ENCODE measurements at regions not wholly inside any gene's neighbourhood (a gene's known extent, or its start where the extent isn't known, plus 50 kb on each side); places are given as distances from the start of the nearest gene placed in this dataset.

DNA sequence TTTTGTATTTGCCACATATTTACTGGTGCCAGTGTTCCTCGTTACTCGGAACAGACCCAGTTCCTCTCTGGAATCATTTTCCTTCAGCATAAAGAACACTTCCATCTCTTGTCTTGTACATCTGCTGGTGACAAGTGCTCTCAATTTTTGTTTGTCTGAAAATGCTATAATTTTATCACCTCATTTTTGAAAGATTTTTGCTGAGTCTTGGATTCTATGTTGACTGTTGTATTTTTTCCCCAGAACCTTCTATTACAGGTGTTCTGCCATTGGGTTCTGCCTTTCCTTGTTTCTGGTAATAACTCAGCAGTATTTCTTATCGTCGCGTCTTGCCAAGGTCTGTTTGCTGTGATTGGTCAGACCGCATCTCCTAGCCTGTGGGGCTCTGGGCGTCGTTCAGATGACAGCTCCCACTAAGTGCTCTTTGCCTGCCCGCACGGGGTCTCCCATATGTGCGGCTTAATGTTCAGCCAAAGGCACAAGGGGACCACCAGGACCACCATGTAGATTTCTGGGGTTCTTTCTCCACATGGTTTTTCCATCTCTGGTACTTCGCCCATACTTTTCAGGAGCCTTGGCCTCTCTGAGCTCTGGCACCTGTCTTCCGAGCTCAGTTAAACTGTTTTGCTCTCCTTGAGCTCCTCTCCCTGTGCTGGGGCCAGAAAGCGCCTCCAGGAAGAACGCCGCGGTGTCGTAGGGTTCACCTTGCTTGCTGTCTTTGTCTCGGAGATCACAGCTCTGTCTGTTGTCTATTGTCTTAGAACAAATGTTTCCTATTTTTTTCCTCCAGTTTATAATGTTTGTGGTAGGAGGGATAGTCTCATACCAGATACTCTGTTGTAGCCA lies 80.0 kb downstream of the METRNL start:
- CTCF ChIA-PET = no interaction called here
- POLR2A ChIA-PET = no interaction called here
- Histone ChIP-seq H3K4me1 (ENCODE audit: control extremely low read depth in 1 of 4, control insufficient read depth in 4 of 4, insufficient read depth in 4 of 4, low read length in 3 of 4) (peaks cover 0 to 12% (median 4%) of the 10 kb centered on the region in 4 experiments), H3K27ac (ENCODE audit: insufficient read depth in 1 of 2, low read depth in 1 of 2, low read length in 2 of 2, poor library complexity in 1 of 2, severe bottlenecking in 2 of 2) (no peak overlapping the region), H3K4me3 (ENCODE audit: control insufficient read depth in 1 of 7, extremely low read depth in 1 of 7, insufficient read depth in 4 of 7, low read depth in 2 of 7, low read length in 6 of 7) (no peak overlapping the region), H3K27me3 (replicated peaks in 2 of 5; ENCODE audit: control insufficient read depth in 4 of 5, insufficient read depth in 5 of 5, low read length in 4 of 5) (peaks cover 0 to 2% (median 0%) of the 10 kb centered on the region in 5 experiments), H3K36me3 (ENCODE audit: control insufficient read depth in 4 of 4, insufficient read depth in 4 of 4, low read length in 3 of 4) (no peaks in the 10 kb centered on the region), H3K9me3 (ENCODE audit: control extremely low read depth in 1 of 5, control insufficient read depth in 4 of 5, insufficient read depth in 2 of 5, low read depth in 1 of 5, low read length in 4 of 5) (no peaks in the 10 kb centered on the region)
- DNase-seq = no peak
- over 99% methylated on average over 17 of the region's 19 CpGs for WGBS (ENCODE audit: insufficient coverage)

GRCh38 chr17:83160443-83161297 lies 81.3 kb downstream of the METRNL start:
- no peak overlapping the region for H3K4me3 ChIP-seq (ENCODE audit: control insufficient read depth in 1 of 7, extremely low read depth in 1 of 7, insufficient read depth in 4 of 7, low read depth in 2 of 7, low read length in 6 of 7)
- WGBS (ENCODE audit: insufficient coverage) = 93% methylated on average over 16 of the region's 19 CpGs
- peaks cover 0 to 4% (median 0%) of the 10 kb centered on the region in 5 experiments for H3K9me3 ChIP-seq (ENCODE audit: control extremely low read depth in 1 of 5, control insufficient read depth in 4 of 5, insufficient read depth in 2 of 5, low read depth in 1 of 5, low read length in 4 of 5)
- ChIA-PET POLR2A (no interaction called here), CTCF (interaction anchor here (0.7 to 1.1 kb wide), 2 partner anchors 15 to 35 kb away, joined by 3 read pairs; no protein-coding TSS in a partner anchor)
- H3K4me1 ChIP-seq (ENCODE audit: control extremely low read depth in 1 of 4, control insufficient read depth in 4 of 4, insufficient read depth in 4 of 4, low read length in 3 of 4) = peaks cover 0 to 4% (median under 1%) of the 10 kb centered on the region in 4 experiments
- peaks cover 0 to 2% (median 0%) of the 10 kb centered on the region in 5 experiments for H3K27me3 ChIP-seq (replicated peaks in 2 of 5; ENCODE audit: control insufficient read depth in 4 of 5, insufficient read depth in 5 of 5, low read length in 4 of 5)
- H3K36me3 ChIP-seq (ENCODE audit: control insufficient read depth in 4 of 4, insufficient read depth in 4 of 4, low read length in 3 of 4) = no peaks in the 10 kb centered on the region
- DNase-seq = no peak
- no peak overlapping the region for H3K27ac ChIP-seq (ENCODE audit: insufficient read depth in 1 of 2, low read depth in 1 of 2, low read length in 2 of 2, poor library complexity in 1 of 2, severe bottlenecking in 2 of 2)

DNA sequence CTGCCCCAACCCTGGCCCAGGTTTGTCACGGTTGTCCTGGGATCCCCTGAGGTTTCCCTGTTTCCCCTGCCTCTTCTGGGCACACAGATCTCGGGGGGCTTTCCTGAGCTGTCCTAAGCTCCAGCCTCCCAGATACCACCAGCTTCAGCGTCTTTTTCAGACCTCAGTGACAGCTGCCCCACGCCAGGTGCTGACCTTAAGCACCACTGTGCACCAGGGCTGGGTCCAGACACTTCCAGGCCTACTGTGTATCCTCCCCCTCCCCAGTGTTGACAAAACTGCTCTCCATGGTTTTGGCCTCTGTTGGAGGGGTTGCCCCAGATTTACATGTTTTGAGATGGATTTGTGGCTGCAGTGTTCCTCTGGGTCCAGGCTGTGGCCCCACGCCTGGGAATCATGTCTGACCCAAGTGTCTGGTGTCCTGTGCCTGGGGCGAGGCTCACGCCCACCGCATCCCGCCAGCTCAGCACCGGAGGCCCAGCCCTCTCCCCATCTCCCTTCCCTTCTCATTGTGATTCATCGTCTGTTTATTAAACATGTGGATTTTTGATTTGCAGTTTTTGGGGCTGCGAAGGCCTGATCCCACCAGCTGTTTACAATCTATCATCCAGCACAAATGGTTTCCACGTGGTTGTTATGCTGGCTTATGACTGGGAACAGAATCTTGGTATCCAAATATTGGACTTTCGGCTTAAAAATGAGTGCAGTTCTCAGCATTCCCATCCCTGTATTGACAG lies 82.1 kb downstream of the METRNL start:
- H3K36me3 ChIP-seq (ENCODE audit: control insufficient read depth in 4 of 4, insufficient read depth in 4 of 4, low read length in 3 of 4) = no peaks in the 10 kb centered on the region
- ChIA-PET CTCF (interaction anchor here (0.7 to 1.1 kb wide), 2 partner anchors 16 to 36 kb away, joined by 3 read pairs; no protein-coding TSS in a partner anchor), POLR2A (no interaction called here)
- no peak for DNase-seq
- no peak overlapping the region for H3K4me3 ChIP-seq (ENCODE audit: control insufficient read depth in 1 of 7, extremely low read depth in 1 of 7, insufficient read depth in 4 of 7, low read depth in 2 of 7, low read length in 6 of 7)
- H3K9me3 ChIP-seq (ENCODE audit: control extremely low read depth in 1 of 5, control insufficient read depth in 4 of 5, insufficient read depth in 2 of 5, low read depth in 1 of 5, low read length in 4 of 5) = peaks cover 0 to 6% (median 0%) of the 10 kb centered on the region in 5 experiments
- 96% methylated on average over 12 of the region's 14 CpGs for WGBS (ENCODE audit: insufficient coverage)
- peaks cover 0 to 2% (median 0%) of the 10 kb centered on the region in 5 experiments for H3K27me3 ChIP-seq (replicated peaks in 2 of 5; ENCODE audit: control insufficient read depth in 4 of 5, insufficient read depth in 5 of 5, low read length in 4 of 5)
- no peak overlapping the region for H3K27ac ChIP-seq (ENCODE audit: insufficient read depth in 1 of 2, low read depth in 1 of 2, low read length in 2 of 2, poor library complexity in 1 of 2, severe bottlenecking in 2 of 2)
- H3K4me1 ChIP-seq (ENCODE audit: control extremely low read depth in 1 of 4, control insufficient read depth in 4 of 4, insufficient read depth in 4 of 4, low read length in 3 of 4) = no peaks in the 10 kb centered on the region

DNA sequence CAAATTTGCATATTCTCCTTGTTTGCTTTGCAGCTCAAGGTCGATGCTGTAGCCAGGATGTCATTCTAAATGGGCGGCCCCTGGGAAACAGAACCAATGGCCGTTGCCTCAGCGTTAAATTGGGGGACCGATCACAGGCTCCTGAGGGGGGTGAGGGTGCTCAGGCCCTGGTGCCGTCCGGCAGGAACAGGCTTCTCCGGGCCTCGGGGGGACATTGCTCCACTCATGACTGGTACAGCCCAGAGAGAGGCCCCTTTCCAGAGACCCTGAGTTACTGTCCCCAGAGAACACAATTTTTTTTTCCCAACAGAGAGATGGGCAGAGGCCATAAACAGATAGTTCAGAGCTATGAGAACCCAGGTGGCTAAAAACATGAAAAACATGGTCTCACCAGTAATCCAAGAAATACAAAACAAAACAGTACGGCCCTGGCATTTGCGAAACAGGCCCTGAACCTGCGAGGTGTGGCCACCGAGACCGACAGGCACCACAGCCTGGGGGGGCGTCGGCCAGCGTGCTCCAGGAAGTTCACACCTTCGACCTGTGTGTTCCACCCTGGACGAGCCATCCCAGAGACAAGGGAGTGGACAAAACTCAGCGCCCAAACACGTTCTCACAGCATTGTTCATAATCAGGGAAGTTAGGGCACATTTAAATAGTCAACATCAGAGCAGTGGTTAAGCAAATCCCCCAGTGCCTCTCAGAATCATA lies 82.8 kb downstream of the METRNL start:
- H3K36me3 ChIP-seq (ENCODE audit: control insufficient read depth in 4 of 4, insufficient read depth in 4 of 4, low read length in 3 of 4) = no peaks in the 10 kb centered on the region
- over 99% methylated on average over 20 of the region's 21 CpGs for WGBS (ENCODE audit: insufficient coverage)

GRCh38 chr17:83164490-83164889 lies 85.1 kb downstream of the METRNL start:
- CTCF ChIA-PET = no interaction called here
- H3K36me3 ChIP-seq (ENCODE audit: control insufficient read depth in 4 of 4, insufficient read depth in 4 of 4, low read length in 3 of 4) = no peaks in the 10 kb centered on the region

More for the DNA sequence above, 82.8 kb downstream of the METRNL start:
- no peak overlapping the region for H3K4me3 ChIP-seq (ENCODE audit: control insufficient read depth in 1 of 7, extremely low read depth in 1 of 7, insufficient read depth in 4 of 7, low read depth in 2 of 7, low read length in 6 of 7)
- H3K27me3 ChIP-seq (replicated peaks in 2 of 5; ENCODE audit: control insufficient read depth in 4 of 5, insufficient read depth in 5 of 5, low read length in 4 of 5) = peaks cover 0 to 2% (median 0%) of the 10 kb centered on the region in 5 experiments
- no peak for DNase-seq
- CTCF ChIA-PET = no interaction called here
- POLR2A ChIA-PET = interaction anchor here (0.6 kb wide), 1 partner anchor 560 kb away, joined by 3 read pairs; no protein-coding TSS in a partner anchor
- H3K9me3 ChIP-seq (ENCODE audit: control extremely low read depth in 1 of 5, control insufficient read depth in 4 of 5, insufficient read depth in 2 of 5, low read depth in 1 of 5, low read length in 4 of 5) = peaks cover 0 to 7% (median 0%) of the 10 kb centered on the region in 5 experiments
- H3K4me1 ChIP-seq (ENCODE audit: control extremely low read depth in 1 of 4, control insufficient read depth in 4 of 4, insufficient read depth in 4 of 4, low read length in 3 of 4) = no peaks in the 10 kb centered on the region
- no peak overlapping the region for H3K27ac ChIP-seq (ENCODE audit: insufficient read depth in 1 of 2, low read depth in 1 of 2, low read length in 2 of 2, poor library complexity in 1 of 2, severe bottlenecking in 2 of 2)

DNA sequence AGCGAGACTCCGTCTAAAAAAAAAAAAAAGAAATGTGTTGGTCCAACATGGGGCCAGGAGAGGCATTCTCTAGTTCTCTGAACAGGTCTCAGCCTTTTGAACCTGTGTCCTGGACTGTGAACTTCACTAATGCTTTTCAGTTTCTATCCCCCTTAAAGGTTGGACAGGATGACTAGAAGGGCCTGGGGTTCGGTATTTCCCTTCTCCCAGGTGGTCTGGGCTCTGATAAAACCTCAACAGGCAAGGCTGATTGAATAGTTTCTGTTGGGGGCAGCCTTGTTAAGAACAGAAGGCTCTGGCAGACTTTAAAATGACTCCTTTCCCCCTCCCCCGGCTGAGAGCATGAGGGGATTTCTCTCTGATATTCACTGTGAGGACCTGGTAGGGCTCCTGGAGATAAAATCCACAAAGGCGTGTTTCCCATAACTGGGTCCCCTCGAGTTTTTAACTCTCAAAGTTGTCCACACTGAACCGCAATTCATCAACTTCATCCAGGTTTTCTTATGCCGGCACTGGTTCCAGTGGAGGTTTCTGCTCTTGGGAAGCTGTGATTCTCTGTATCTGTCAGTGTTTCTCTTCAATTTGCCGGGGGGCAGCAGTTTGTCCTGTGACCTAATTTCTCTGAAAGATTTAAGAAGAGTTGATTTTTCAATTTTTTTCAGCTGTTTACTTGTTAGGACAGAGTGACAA lies 91.3 kb downstream of the METRNL start:
- Histone ChIP-seq H3K27ac (ENCODE audit: insufficient read depth in 1 of 2, low read depth in 1 of 2, low read length in 2 of 2, poor library complexity in 1 of 2, severe bottlenecking in 2 of 2) (no peak overlapping the region), H3K4me1 (ENCODE audit: control extremely low read depth in 1 of 4, control insufficient read depth in 4 of 4, insufficient read depth in 4 of 4, low read length in 3 of 4) (no peaks in the 10 kb centered on the region), H3K4me3 (ENCODE audit: control insufficient read depth in 1 of 7, extremely low read depth in 1 of 7, insufficient read depth in 4 of 7, low read depth in 2 of 7, low read length in 6 of 7) (no peak overlapping the region), H3K27me3 (replicated peaks in 2 of 5; ENCODE audit: control insufficient read depth in 4 of 5, insufficient read depth in 5 of 5, low read length in 4 of 5) (no peaks in the 10 kb centered on the region), H3K36me3 (ENCODE audit: control insufficient read depth in 4 of 4, insufficient read depth in 4 of 4, low read length in 3 of 4) (no peaks in the 10 kb centered on the region), H3K9me3 (ENCODE audit: control extremely low read depth in 1 of 5, control insufficient read depth in 4 of 5, insufficient read depth in 2 of 5, low read depth in 1 of 5, low read length in 4 of 5) (peaks cover 0 to 6% (median 2%) of the 10 kb centered on the region in 5 experiments)
- no peak for DNase-seq
- 92% methylated on average over 8 of the region's 9 CpGs for WGBS (ENCODE audit: insufficient coverage)
- ChIA-PET CTCF (interaction anchor here (1.1 kb wide), 1 partner anchor 16 kb away, joined by 3 read pairs; no protein-coding TSS in a partner anchor), POLR2A (no interaction called here)

More at GRCh38 chr17:83164490-83164889, 85.1 kb downstream of the METRNL start:
- 100% methylated on average over 1 of the region's 3 CpGs for WGBS (ENCODE audit: insufficient coverage)
- Histone ChIP-seq H3K4me1 (ENCODE audit: control extremely low read depth in 1 of 4, control insufficient read depth in 4 of 4, insufficient read depth in 4 of 4, low read length in 3 of 4) (no peaks in the 10 kb centered on the region), H3K4me3 (ENCODE audit: control insufficient read depth in 1 of 7, extremely low read depth in 1 of 7, insufficient read depth in 4 of 7, low read depth in 2 of 7, low read length in 6 of 7) (no peak overlapping the region), H3K27me3 (replicated peaks in 2 of 5; ENCODE audit: control insufficient read depth in 4 of 5, insufficient read depth in 5 of 5, low read length in 4 of 5) (peaks cover 0 to 2% (median 0%) of the 10 kb centered on the region in 5 experiments), H3K27ac (ENCODE audit: insufficient read depth in 1 of 2, low read depth in 1 of 2, low read length in 2 of 2, poor library complexity in 1 of 2, severe bottlenecking in 2 of 2) (no peak overlapping the region), H3K9me3 (ENCODE audit: control extremely low read depth in 1 of 5, control insufficient read depth in 4 of 5, insufficient read depth in 2 of 5, low read depth in 1 of 5, low read length in 4 of 5) (peaks cover 0 to 11% (median 2%) of the 10 kb centered on the region in 5 experiments)
- POLR2A ChIA-PET = no interaction called here
- no peak for DNase-seq
